Renal pelvis (tissue), 1 donor: ENCODE measurements at regions not wholly inside any gene's neighbourhood (a gene's known extent, or its start where the extent isn't known, plus 50 kb on each side); places are given as distances from the start of the nearest gene placed in this dataset.
"Not testable (repeated sequence)": the region's sequence is repeated elsewhere in the genome, so short reads cannot be mapped to it uniquely, and the experiment has no call there.

Source experiments
- DNase-seq: peaks from one replicate; pipeline ENCODE4 v3.0.0-alpha.2; 2013

- DNase-seq = no peak
Observed at GRCh38 chr9:81814401-81814793, 113.8 kb upstream of the SPATA31D4 start.

GRCh38 chr9:81814794-81815464 lies 113.3 kb upstream of the SPATA31D4 start:
- no peak for DNase-seq

GRCh38 chr9:81815781-81816180 lies 112.4 kb upstream of the SPATA31D4 start:
- no peak for DNase-seq

- DNase-seq = no peak
Observed at GRCh38 chr9:81819155-81819554, 109.1 kb upstream of the SPATA31D4 start.

GRCh38 chr9:81819859-81820546 lies 108.2 kb upstream of the SPATA31D4 start:
- DNase-seq = no peak

- peak; percentile 69 for DNase-seq
Observed at GRCh38 chr9:81822301-81822865, 105.8 kb upstream of the SPATA31D4 start.

- DNase-seq = no peak
Observed at GRCh38 chr9:81822967-81823366, 105.3 kb upstream of the SPATA31D4 start.

- no peak for DNase-seq
Observed at GRCh38 chr9:81823672-81824554, 104.3 kb upstream of the SPATA31D4 start.

- DNase-seq = peak; percentile 44
Observed at GRCh38 chr9:81824802-81825730, 103.2 kb upstream of the SPATA31D4 start.

GRCh38 chr9:81825846-81826516 lies 102.2 kb upstream of the SPATA31D4 start:
- DNase-seq = no peak

- no peak for DNase-seq
Observed at GRCh38 chr9:81826517-81826906, 101.7 kb upstream of the SPATA31D4 start.

- DNase-seq = no peak
Observed at GRCh38 chr9:81827616-81828296, 100.5 kb upstream of the SPATA31D4 start.

GRCh38 chr9:81829195-81829882 lies 98.9 kb upstream of the SPATA31D4 start:
- DNase-seq = no peak

GRCh38 chr9:81830431-81830830 lies 97.8 kb upstream of the SPATA31D4 start:
- DNase-seq = not testable (repeated sequence)

- DNase-seq = no peak
Observed at GRCh38 chr9:81832571-81833285, 95.5 kb upstream of the SPATA31D4 start.

GRCh38 chr9:81833563-81834345 lies 94.5 kb upstream of the SPATA31D4 start:
- no peak for DNase-seq

GRCh38 chr9:81841333-81841732 lies 86.9 kb upstream of the SPATA31D4 start:
- no peak for DNase-seq

GRCh38 chr9:81844131-81844567 lies 84.1 kb upstream of the SPATA31D4 start:
- DNase-seq = no peak
